Activated CD4-positive, CD25-positive, alpha-beta regulatory T cell treated with anti-CD3 and anti-CD28 coated beads, Interleukin-2, amount 50 U/mL, for 72 hours (primary cell): ENCODE measurements at regions not wholly inside any gene's neighbourhood (a gene's known extent, or its start where the extent isn't known, plus 50 kb on each side); places are given as distances from the start of the nearest gene placed in this dataset.
"Not testable (repeated sequence)": the region's sequence is repeated elsewhere in the genome, so short reads cannot be mapped to it uniquely, and the experiment has no call there.

Source experiments
- DNase-seq: peaks from one replicate; pipeline ENCODE4 v3.0.0; 2021

DNA sequence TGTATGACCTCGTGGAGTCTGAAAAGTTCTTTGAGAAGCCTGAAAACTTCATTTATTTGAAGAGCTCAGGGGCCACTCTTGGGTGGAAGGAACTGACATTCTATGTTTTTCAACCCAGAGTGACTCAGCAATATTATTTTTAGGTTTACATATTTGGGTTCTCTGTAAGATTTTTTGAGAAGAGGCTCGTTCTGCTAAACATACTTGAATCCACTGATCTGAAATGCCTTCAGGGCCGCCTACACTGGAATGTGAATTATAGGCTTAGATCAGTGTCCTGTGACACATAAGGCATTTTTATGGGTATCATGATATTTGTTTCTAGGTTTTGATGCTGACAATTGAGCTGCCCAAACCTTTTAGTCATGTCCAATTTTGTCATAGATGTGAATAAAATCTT, 86.2 kb downstream of the PSAT1 start:
- no peak for DNase-seq

DNA sequence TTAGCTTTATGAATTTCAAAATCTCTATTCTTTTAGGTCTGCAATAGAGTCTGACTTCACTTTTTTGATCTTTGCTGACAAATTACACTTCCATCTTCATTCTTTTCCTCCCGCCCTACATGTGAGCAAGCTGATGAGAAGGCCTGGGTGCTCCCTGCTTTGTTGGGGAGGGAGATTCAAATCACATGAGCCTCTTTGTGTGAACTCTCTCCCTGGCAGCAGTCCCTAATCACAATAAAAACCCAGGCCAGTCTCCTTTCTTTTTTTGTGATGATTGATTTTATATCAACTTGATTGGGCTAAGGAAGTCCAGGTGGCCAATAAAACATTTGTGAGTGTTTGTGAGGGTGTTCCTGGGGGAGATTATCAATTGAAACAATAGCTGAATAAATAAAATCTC, 89.4 kb downstream of the PSAT1 start:
- no peak for DNase-seq

DNA sequence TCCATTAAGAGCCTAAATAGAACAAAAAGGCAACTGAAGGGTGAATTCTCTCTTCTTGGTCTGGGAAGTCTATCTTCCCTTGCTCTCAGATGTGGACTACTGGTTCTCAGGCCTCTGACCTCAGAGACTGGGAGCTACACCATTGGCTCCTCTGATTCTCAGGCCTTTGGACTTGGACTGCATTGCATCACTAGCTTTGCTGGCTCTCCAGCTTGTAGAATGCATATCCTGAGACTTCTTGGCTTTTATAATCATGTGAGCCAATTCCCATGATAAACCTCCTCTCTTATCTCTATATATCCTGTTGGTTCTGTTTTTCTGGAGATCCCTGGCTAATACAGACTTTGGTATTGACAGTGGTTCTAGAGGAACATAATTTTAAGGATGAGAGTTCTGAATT, 89.8 kb downstream of the PSAT1 start:
- no peak for DNase-seq

DNA sequence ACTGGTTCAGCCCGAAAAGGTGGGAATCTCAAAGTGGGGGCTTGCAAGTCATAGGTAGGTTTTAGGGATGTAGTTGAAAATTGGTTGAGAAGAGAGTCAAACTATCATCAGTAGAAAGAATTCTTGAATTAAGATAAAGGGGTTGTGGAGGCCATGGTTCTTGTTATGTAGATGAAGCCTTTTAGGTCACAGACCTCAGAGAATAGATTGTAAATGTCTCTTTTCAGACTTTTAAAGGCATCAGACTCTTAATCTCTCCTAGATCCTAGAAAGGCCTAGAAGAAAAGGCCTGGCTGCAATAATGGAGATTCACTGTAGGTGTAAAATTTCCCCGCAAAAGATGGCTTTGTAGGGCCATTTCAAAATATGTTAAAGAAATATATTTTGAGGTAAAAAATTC, 96.4 kb downstream of the PSAT1 start:
- DNase-seq, result no peak

DNA sequence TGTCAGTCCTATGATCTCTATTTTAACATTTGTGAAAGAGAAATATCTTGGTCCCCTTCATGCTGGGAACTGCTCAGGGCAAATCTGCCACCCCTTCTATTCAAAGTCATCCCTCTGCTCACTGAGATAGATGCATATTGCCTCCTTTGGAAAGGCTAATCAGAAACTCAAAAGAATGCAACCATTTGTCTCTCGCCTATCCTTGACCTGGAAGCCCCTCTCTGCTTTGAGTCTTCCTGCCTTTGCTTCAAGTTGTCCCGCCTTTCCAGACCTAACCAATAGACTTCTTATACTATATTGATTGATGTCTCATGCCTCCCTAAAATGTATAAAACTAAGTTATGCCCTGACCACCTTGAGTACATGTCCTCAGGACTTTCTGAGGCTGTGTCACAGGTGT, 97.0 kb downstream of the PSAT1 start:
- DNase-seq, result no peak

DNA sequence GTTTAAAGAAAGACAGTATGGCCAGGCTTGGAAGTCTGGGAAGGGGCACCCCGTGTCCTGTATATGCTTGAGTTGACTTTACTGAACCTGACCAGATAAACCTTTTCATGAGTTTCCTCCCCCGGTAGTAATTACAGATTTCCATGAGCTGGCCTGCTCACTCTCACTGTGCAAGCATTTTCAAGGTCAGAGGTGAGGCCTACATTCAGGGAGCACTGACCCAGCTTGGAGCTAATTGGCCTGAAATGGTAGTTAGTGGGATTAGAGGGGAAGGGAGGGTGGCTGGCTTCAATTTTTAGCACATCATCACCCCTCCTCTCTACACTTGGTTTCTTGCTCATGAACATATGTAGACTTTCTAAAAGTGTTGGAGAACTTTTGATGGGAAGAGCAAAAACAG, 99.2 kb downstream of the PSAT1 start:
- no peak for DNase-seq

DNA sequence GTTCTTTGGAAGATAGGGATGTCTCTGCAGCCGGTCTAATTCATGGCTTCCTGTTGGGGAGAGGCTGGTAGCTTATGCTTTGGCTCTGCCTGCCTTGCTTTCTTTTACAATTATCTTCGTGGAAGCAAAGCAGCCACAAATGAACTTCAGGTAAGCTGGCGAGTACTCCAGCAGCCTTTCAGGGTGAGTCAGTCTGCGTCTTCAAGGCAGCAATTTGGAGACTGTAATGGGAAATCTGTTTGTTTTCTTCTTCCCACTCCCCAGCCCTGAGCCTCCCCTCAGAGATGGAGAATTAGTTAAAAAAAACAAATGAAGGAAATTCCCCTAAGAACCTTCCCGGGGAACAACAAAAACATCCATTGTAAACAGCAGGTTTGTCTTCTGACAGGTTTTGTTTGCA, 100.1 kb downstream of the PSAT1 start:
- DNase-seq, result no peak

DNA sequence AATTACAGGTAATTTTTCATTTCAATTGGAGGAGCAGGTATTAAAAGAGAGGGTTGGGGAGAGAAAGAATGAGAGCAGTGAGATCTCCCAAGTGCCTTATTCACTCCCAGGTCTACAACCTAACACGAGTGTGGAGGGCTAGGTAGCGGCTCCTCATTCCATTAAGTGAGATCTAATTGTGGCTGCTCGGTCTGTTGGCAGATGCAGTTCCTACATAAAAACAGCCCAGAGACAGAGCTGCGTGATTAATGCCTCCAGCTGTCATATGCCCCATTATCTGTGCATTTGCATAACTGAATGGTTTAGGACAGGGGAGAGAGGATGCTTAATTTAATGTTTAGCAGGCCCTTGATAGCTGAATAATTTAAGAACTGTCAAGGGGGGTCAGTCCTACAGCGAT, 100.5 kb downstream of the PSAT1 start:
- no peak for DNase-seq

DNA sequence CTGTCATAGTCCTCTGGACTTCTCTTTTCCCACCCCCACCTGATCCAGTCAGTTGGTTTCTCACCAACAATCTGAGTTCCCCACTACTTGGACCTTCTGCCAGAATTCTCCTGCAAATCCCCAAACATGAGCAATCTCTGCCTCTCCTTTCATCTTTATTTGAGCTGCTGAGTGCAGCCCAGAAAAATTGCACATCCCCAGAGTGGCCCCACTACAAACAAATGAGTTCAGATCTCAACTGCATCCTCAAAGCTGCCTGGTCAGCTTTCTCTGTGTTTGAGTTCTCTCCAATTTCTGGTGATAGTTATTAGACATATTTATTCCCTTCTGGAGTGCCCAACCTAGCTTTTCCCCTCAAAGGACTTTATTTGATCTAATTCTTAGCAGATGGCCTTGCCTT, 102.2 kb downstream of the PSAT1 start:
- no peak for DNase-seq

DNA sequence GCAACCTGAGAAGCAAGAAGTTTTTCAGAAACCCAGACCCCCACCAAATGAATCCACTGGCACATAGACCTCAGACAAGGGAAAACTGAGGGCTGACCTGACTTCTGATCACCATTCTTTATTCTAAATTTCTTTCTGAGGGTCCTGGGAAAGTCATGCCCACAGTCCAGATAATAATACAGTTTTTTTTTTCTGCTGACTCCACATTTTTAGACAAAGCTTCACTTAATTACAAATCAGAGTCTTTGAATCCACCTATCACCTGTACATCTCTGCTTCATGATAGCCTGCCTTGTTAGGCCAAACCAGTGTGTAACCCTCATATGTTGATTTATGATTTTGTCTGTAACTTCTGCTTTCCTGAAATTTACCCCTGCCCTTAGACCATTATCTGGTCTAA, 103.6 kb downstream of the PSAT1 start:
- no peak for DNase-seq

DNA sequence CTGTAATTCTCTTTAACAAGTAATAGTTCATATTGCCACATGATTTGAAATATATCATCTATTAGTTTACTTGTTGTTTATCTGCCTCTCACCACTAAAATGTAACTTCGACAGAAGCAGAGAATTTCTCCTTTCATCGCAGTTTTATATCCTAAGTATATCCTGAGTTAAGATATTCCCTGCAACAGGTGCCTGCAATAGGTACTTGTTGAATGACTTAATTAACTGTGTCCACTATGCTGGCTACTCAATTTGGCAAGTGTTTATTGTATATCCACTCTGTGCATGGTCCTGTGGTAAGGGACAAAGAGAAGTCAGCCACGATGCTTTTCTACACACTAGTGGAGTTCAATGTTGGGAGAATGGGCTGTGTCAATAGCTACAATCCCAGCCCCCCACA, 108.5 kb downstream of the PSAT1 start:
- no peak for DNase-seq

DNA sequence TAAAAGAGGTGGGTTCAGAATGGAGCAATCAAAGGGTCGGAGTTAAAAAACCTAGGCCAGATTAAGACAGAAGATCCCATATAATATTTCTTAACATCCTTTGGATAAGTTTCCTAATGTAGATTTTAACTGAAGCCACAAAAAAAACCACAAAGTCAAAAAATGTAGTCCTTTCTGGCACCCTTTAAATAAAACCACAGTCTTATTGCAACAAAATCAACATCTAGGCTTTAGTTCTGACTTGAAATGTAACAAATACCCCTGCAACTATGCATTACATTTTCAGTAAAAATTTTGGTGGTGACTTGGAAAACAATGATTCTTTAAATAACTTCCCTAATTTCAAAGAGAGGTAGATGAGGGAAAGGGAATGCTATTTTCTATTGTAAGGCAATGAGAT, 109.2 kb downstream of the PSAT1 start:
- DNase-seq, result no peak

DNA sequence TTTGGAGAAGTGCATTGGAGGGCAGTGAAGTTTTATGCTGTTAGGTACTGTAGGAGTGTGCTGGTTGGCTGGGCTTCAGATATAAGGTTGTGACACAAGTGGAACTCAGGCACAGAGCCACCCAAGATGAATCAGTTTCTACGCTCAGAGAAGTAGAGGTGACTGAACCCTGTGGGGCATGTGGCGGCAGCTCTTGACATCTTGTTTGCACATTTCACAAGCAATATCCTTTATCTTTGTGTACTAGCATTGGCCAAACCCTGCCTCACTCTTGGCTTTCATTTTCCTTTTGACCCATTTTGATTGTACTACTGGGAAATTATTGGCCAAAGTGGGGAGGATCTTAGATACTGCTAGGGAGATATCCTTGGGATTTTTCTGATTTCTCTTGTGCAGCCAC, 110.0 kb downstream of the PSAT1 start:
- DNase-seq, result no peak

DNA sequence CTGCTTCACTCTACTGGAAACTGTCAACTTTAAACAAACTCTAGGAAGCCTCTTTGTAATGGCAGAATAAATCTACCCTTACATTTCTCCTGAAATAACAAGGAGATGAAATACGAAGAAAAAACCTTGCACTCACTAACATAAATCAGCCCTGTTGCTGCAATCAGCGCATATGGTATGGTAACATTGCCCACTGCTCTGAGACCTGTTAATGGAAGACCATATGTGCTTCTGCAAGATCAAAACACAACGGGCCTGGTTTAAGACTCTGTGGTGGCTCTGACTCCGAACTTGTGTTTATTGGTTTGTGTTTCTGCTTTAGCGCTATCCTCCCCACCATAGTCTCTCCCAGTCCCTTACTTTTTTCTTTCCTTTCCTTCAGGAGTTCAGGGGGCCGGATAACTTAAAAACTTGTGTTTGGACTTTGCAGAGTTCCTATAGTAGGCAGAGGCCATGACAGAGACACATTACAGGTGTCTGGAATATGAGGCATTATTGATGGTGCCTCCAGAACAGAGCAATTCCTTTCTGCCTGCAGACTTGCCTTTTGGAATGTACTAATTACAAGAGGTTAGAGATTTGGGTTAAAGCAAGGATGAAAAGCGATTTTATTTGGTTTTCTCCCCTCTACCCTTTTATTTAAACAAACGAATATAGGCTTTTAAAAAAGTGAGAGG, 110.8 kb downstream of the PSAT1 start:
- no peak for DNase-seq

DNA sequence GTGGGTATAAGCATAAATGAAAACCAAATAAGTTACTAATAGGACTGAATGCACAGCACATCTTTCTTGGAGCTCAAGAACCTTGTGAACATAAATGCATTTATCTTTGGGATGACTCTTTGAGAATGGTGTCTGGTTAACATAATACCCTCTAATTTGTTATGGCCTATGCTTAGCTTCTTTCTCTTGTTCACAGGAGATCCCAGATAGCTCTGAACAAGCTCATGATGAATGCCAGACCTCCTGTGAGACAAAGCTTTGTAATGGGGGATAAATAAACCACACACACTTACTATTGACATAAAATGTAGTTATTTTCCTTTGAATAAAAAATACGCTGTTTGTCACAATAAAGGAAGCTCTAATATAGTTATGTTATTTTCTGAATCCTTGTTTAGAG, 111.5 kb downstream of the PSAT1 start:
- no peak for DNase-seq

DNA sequence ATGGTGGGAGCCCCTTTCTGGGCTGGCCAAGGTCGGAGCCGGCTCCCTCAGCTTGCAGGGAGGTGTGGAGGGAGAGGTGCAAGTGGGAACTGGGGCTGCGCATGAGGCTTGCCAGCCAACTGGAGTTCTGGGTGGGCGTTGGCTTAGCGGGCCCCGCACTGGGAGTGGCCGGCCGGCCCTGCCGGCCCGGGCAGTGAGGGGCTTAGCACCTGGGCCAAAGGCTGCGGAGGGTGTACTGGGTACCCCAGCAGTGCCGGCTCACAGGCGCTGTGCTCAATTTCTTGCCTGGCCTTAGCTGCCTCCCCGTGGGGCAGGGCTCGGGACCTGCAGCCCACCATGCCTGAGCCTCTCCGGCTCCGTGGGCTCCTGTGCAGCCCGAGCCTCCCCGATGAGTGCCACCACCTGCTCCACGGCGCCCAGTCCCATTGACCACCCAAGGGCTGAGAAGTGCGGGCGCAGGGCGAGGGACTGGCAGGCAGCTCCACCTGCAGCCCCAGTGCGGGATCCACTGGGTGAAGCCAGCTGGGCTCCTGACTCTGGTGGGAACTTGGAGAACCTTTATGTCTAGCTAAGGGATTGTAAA, 113.1 kb downstream of the PSAT1 start:
- DNase-seq, result not testable (repeated sequence)

DNA sequence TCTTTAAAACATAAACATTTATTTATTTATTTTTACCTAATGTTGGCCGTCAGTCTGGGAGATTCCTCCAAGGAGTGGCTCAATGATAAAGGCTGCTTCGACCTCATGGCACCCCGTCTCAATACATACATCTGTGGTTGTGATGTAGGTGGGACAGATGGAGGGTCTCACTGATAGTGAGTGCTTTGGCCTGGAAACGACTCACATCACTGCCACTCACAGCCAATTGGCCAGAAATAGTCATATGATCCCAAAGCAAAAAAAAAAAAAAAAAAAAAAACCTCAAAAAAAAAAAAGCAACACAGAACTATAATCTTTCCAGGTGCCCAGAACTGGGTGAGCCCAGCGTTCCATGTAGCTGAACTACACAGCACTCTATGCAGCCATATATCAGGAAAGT, 125.4 kb downstream of the PSAT1 start:
- DNase-seq, result no peak

DNA sequence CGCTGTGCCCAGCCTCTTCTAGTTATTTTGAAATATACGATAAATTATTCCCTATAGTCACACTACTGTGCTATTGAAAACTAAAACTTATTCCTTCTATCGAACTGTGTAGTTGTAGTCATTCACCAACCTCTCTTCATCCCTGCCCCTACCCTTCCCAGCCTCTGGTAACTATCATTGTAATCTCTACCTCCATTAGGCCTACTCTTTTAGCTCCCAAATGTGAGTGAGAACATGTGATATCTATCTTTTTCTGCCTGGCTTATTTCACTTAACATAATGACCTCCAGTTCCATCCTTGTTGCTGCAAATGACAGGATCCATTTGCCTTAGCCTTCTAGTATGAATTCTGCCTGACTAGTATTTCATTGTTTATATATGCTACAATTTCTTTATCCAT, 127.4 kb downstream of the PSAT1 start:
- no peak for DNase-seq

DNA sequence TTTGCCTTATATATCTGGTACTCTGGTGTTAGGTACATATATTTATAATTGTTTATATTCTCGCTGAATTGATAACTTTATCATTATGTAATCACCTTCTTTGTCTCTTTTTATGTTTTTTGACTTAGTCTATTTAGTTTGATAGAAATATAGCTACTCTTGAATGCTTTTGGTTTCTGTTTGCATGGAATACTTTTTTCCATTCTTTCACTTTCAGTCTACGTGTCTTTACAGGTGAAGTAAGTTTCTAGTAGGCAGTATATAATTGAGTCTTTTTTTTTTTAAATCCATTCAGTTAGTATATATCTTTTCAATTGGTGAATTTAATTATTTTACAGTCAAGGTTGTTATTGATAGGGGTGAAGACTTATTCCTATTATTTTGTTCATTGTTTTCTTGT, 131.7 kb downstream of the PSAT1 start:
- DNase-seq, result no peak

DNA sequence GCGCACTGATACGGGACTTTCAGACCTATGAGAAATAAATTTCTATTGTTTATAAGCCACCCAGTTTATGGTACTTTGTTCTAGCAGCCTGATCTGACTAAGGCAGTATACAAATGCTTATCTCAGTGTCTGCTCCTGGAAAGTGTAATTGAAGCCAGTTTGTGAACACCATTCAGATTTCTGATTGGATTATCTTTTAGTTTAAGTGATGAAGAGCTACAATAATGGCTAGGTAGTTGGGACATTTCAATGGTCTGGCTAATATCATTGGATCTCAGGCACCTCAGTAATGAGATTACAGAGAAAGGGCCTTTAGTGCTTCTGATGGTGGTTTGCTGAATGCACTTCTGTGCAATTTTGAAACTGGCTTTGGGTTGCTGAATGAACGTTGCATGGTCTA, 133.5 kb downstream of the PSAT1 start:
- DNase-seq, result no peak

DNA sequence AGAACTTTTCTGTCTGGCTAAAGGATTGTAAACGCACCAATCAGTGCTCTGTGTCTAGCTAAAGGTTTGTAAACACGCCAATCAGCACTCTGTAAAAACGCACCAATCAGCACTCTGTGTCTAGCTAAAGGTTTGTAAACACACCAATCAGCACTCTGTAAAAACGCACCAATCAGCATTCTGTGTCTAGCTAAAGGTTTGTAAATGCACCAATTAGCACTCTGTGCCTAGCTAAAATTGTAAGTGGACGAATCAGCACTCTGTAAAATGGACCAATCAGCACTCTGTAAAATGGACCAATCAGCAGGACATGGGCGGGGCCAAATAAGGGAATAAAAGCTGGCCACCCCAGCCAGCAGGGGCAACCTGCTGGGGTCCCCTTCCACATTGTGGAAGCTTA, 134.1 kb downstream of the PSAT1 start:
- DNase-seq, result not testable (repeated sequence)

DNA sequence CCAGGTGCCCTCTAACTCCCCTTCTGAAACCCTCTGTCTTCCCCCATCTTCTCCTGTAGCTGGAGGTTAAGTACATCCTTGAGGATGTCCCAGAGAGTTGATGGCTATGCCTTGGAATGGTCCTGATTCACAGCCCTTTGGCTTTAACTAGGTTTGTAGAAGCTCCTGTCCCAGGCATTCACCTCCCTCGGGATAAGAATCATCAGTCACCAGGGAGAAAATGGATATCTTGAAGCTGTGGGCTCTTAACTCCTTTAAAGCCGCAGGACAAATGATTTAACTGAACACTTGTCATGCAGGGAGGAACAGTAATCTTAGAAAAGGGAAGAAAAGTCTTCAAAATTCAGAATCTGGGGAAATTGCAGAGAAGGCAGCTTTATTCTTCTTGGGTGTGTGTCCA, 139.9 kb downstream of the PSAT1 start:
- DNase-seq, result no peak

DNA sequence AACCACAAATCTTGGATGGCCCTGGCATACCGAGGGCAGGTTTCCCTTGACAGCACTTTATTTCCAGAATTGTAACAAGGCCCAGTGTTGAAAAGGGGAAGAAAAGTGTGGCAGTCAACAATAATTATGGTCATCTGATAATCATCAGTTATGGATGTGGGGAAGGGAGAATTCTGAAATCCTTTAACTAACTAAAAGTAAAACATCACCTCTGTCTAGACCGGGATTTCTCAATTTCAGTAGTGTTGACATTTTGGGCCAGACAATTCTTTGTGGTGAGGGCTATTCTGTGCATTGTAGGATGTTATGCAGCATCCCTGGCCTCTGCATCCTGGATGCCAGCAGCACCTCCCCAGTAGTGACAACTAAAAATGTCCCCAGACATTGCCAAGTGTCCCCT, 140.4 kb downstream of the PSAT1 start:
- no peak for DNase-seq

DNA sequence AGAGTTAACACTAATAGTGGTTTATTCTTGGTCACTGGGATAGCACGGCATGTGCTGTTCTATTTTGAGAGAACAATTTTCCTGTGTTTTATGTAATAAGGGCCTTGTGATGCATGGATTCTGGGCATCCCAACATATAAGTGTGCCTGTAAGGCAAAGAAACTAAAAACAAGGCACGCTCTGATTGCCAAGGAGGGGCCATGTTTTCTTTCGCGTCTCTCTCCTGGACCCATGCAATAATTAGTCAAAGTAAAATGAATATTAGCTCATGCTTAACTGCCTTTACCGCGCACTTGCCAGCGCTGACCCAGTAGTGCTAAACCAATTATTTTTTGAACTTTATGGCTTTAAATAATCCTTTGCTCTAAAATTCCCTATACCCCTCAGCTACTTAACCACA, 140.9 kb downstream of the PSAT1 start:
- no peak for DNase-seq

DNA sequence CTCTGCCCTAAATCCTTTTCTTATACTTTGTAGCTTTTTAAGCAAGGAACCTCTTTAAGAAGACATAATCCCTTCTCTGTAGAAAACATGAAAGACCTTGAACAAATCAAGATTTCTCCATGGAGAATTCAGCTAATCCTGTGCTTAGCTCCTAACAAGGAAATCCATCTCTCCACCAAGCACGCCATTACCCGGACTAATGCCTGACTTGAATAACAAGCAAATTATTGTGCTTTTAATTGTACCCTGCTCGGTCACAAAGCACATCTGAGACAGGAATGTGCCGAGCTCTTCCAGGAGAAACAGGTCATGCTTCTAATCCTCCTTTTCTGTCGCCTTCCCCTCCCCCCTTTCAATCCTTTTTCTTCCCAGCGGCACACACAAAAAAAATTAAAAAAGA, 141.3 kb downstream of the PSAT1 start:
- DNase-seq, result no peak

DNA sequence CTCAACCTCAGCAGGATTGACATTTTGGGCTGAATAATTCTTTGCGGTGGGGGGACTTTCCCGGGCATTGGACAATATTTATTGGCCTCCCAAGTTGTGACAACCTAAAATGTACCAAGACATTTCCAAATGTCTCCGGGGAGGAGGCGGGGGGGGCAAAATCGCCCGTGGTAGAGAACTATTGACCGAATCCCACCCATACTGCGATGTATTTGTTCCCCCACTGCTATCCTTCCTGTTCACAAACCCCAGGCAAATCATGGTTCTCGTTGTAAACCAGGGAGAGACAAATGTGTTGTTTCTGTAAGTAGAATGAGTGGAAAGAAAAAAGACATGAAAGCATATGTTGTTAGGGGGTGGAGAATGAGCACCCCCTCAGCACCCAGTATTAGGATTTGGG, 141.9 kb downstream of the PSAT1 start:
- DNase-seq, result no peak
